Bronchial epithelial cell (primary cell): ENCODE measurements at regions not wholly inside any gene's neighbourhood (a gene's known extent, or its start where the extent isn't known, plus 50 kb on each side); places are given as distances from the start of the nearest gene placed in this dataset.
"Not testable (repeated sequence)": the region's sequence is repeated elsewhere in the genome, so short reads cannot be mapped to it uniquely, and the experiment has no call there.

Experiments used
- DNase-seq: peaks from one replicate; pipeline ENCODE4 v3.0.0-alpha.2; 2010; ENCODE audit warnings: low read depth
- FAIRE-seq: peaks from 2 replicates; lab custom pipeline; 2011; peaks lifted over from hg19 to GRCh38; lab: Jason Lieb, UNC
- H3K27me3 ChIP-seq: 2 replicates; pipeline ENCODE4 v1.5.1; 2011; ENCODE audit warnings: low read length; ENCODE audit not compliant: control insufficient read depth, insufficient read depth
- H3K36me3 ChIP-seq: 2 replicates; pipeline ENCODE4 v1.5.1; 2011; ENCODE audit warnings: low read length; ENCODE audit not compliant: control insufficient read depth, insufficient read depth
- H3K4me3 ChIP-seq: 2 replicates; pipeline ENCODE4 v1.5.1; 2011; ENCODE audit warnings: mild to moderate bottlenecking, low read depth, low read length, control low read depth
- CTCF ChIP-seq: IDR thresholded peaks from 2 replicates; pipeline ENCODE4 v1.5.1; 2011; ENCODE audit warnings: mild to moderate bottlenecking, moderate library complexity, low read length, control low read depth, inconsistent platforms; ENCODE audit not compliant: insufficient read depth, severe bottlenecking

- Histone ChIP-seq H3K36me3 (no peaks in the 10 kb centered on the region), H3K4me3 (no peak overlapping the region), H3K27me3 (no peaks in the 10 kb centered on the region)
- TF ChIP-seq CTCF, result no peak
- no peak for DNase-seq
- no peak for FAIRE-seq
Measured at GRCh38 chr1:30219675-30220074, 503.7 kb downstream of the MATN1 start.

DNA sequence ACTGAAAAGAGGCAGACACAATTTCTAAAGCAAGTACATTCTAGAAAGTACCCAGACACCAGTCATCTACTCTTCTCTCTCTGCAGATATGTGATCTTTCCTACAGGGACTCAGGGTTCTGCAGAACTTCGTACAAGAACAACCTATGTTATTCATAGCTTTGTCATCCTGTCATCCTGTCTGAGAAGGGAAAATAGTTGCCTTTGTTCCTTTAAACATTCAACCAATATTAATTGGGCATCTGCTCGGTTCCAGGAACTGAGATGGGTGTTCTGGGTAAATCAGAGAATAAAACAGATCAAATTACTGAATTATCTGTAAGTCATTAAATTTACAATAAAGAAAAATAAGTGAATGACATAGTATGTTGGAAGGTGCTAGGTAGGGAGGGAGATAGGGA, 504.9 kb downstream of the MATN1 start:
- Histone ChIP-seq H3K27me3 (no peaks in the 10 kb centered on the region), H3K36me3 (no peaks in the 10 kb centered on the region), H3K4me3 (no peak overlapping the region)
- DNase-seq (no peak), FAIRE-seq (no peak)
- no peak for TF ChIP-seq CTCF

DNA sequence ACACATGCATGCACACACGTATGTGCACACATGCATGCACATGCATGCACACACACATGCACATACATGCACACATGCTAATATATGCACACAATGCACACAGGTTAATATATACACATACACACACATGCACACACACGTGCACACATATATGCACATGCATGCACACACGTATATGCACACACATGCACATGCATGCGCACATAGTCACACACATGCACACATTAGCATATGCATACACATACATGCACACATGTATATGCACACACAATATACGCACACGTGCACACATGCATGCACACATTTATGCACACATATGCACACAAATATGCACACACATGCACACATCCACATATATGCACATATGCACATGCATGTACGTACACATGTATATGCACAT, 506.8 kb downstream of the MATN1 start:
- no peak for DNase-seq
- Histone ChIP-seq H3K36me3 (no peaks in the 10 kb centered on the region), H3K27me3 (no peaks in the 10 kb centered on the region), H3K4me3 (no peak overlapping the region)
- no peak for TF ChIP-seq CTCF
- FAIRE-seq, result peak; percentile 23

- no peak for TF ChIP-seq CTCF
- FAIRE-seq, result no peak
- Histone ChIP-seq H3K4me3 (no peak overlapping the region), H3K36me3 (no peaks in the 10 kb centered on the region), H3K27me3 (no peaks in the 10 kb centered on the region)
- no peak for DNase-seq
Measured at GRCh38 chr1:30213936-30214335, 509.4 kb downstream of the MATN1 start.

DNA sequence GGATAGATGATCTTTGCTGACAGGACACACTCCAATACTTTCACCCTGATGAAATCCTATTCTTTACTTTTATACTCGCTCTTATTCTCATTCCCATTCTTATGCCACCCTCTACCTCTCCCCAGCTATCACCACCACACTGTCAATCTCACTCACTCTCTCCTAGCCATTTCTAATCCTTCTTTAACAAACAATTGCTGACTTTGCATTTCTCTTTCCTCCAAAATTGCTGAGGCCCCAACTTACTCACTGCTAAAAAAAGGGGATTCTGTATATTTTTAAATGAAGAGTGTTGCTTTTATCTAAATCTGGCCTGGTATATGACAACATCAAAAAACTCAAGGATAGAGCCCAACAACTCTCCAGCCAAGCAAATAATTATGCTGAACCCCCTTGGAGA, 515.4 kb downstream of the MATN1 start:
- FAIRE-seq, H3K27me3 ChIP-seq, DNase-seq, H3K36me3 ChIP-seq, H3K4me3 ChIP-seq: not testable (repeated sequence)

- not testable (repeated sequence) for FAIRE-seq, H3K27me3 ChIP-seq, DNase-seq, H3K36me3 ChIP-seq, H3K4me3 ChIP-seq
Measured at GRCh38 chr1:30206631-30207030, 516.8 kb downstream of the MATN1 start.

DNA sequence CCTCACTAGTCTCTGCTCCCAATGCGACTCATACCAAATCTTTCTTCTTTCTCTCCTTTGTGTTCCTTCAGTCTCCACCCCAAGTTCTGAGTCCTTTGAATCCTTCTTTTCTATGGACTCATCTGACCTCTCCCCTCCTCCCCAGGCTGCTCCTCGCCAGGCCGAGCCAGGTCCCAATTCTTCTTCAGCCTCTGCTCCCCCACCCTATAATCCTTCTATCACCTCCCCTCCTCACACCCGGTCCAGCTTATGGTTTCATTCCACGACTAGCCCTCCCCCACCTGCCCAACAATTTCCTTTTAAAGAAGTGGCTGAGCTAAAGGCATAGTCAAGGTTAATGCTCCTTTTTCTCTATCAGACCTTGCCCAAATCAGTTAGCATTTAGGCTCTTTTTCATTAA, 518.5 kb downstream of the MATN1 start:
- H3K4me3 ChIP-seq, H3K36me3 ChIP-seq, FAIRE-seq, DNase-seq, H3K27me3 ChIP-seq: not testable (repeated sequence)
